GM19455 (cell line): ENCODE measurements at regions not wholly inside any gene's neighbourhood (a gene's known extent, or its start where the extent isn't known, plus 50 kb on each side); places are given as distances from the start of the nearest gene placed in this dataset.
"Not testable (repeated sequence)": the region's sequence is repeated elsewhere in the genome, so short reads cannot be mapped to it uniquely, and the experiment has no call there.

Experiments
- ATAC-seq: cut with Tn5 transposase; IDR thresholded peaks from one replicate; pipeline ENCODE4 v1.9.1; 2021; ENCODE audit not compliant: unreplicated experiment

GRCh38 chr4:67412153-67412712, 133.1 kb downstream of the CENPC start:
- ATAC-seq, result not testable (repeated sequence)

- no peak for ATAC-seq
Observed at GRCh38 chr4:67403342-67403741, 142.0 kb downstream of the CENPC start.

DNA sequence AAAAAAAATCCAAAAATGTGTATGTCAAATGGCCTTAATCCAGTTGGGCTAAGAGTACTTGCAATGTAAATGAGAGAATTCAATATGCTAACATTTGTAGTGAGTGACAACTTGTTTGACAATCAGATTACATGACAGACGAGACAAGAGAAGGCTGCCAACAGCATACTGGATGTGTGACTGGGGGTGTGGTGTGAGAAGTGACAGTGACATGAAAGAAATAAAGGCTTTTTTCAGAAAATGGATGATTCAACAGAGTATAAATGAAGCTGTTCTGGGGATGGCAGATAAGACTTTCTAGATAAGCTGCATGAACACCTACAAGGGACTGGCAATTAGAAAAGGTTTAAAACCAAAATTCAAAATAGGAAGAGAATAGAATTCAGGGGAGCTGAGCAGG, 143.4 kb downstream of the CENPC start:
- ATAC-seq, result no peak

GRCh38 chr4:67397931-67398330, 147.4 kb downstream of the CENPC start:
- no peak for ATAC-seq

DNA sequence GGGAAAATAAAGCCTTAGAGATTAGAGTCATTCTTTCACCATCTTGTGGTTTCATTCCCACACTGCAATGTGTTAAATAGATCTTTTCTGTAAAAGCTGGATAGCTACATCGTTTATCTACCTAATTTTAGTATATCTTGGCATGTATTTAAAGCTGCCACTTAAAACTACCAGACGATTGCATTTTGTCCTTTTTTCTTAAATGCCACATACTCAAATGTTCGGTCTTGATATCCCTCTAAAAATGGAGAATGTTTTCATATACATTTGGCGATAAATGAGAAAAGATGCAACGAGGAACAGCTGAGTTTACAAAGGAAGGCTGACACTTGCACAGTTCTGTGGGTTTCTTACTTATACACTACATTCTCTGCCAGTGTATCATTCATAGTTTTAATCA, 148.3 kb downstream of the CENPC start:
- ATAC-seq, result no peak

DNA sequence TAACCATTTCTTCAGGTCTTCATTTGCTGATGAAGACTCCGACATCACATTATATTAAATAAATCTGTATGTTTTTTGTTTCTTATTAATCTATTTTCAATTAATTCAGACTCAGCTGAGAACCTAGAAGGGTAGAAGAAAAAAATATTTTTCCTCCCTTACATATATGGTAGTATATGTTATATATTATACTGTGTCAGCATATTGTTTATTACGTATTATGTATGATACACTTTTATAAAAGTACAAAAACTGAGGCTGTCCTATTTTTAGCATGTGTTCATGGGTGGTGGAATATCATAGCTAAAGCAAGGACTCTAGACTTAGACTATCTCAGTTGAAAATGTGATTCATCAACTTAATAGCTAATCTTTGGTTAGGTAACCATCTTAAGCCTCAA, 149.3 kb downstream of the CENPC start:
- ATAC-seq, result no peak

- ATAC-seq, result no peak
Observed at GRCh38 chr4:67394879-67395278, 150.4 kb downstream of the CENPC start.

- ATAC-seq, result no peak
Observed at GRCh38 chr4:67393699-67394281, 151.5 kb downstream of the CENPC start.

DNA sequence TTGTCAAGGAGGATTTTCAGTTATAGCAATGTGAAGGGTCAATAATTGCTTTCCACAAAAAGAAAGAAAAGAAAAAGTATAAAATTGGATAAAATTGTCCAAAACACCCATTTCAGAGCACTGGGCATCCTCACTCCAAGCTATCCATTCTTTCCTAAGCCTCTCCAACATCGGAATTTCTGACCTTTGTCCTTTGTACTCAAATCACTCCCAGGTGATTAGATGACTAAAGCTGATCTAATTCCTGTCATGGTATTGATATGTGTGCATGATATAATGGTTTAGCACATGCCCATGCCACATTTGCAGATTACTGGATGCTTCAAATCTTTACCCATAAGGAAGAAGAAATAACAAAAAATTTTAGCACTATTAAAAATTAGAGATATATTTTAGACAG, 152.3 kb downstream of the CENPC start:
- no peak for ATAC-seq

DNA sequence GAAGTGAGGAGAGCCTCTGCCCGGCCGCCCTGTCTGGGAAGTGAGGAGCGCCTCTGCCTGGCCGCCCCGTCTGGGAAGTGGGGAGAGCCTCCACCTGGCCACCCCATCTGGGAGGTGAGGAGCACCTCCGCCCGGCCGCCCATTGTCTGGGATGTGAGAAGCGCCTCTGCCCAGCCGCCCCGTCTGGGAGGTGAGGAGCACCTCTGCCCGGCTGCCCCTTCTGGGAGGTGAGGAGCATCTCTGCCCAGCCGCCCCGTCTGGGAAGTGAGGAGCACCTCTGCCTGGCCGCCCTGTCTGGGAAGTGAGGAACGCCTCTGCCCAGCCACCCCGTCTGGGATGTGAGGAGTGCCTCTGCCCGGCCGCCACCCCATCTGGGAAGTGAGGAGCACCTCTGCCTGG, 163.9 kb downstream of the CENPC start:
- not testable (repeated sequence) for ATAC-seq

- not testable (repeated sequence) for ATAC-seq
Observed at GRCh38 chr4:67380702-67381405, 164.4 kb downstream of the CENPC start.

- no peak for ATAC-seq
Observed at GRCh38 chr4:67380154-67380553, 165.1 kb downstream of the CENPC start.

GRCh38 chr4:67375291-67375690, 170.0 kb downstream of the CENPC start:
- no peak for ATAC-seq

- ATAC-seq, result no peak
Observed at GRCh38 chr4:67371615-67372014, 173.7 kb downstream of the CENPC start.

- ATAC-seq, result no peak
Observed at GRCh38 chr4:67366311-67366861, 178.9 kb downstream of the CENPC start.

DNA sequence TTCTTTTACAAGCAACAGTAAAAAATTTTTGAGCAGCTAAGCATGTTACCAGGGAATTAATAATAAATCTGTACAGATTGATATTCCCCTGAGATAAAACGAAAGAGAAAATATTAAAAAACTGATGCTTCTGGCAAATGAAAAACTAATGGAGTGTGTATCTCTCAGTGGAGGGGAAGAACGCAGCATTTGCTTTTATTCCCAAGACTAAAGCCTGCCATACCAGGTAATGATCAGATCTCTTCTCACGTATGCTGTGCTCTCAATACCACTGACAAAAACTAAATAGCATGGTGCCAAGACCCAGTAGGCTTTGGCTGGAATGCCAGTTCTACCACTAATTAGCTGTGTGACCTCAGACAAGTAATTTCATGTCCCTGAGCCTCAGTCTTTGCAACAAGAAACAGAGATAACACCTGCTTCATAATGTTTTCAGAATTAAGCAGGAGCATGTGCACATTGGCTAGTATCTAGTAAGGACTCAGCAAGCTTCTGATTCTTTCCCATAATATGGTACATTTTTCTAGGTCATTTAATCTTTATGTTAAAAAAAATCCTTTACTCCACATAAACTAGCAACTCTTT, 179.6 kb downstream of the CENPC start:
- ATAC-seq, result no peak

- ATAC-seq, result no peak
Observed at GRCh38 chr4:67355806-67356205, 189.5 kb downstream of the CENPC start.

GRCh38 chr4:67346654-67347053, 198.6 kb downstream of the CENPC start:
- no peak for ATAC-seq

GRCh38 chr4:67344594-67345380, 200.5 kb downstream of the CENPC start:
- ATAC-seq, result no peak

DNA sequence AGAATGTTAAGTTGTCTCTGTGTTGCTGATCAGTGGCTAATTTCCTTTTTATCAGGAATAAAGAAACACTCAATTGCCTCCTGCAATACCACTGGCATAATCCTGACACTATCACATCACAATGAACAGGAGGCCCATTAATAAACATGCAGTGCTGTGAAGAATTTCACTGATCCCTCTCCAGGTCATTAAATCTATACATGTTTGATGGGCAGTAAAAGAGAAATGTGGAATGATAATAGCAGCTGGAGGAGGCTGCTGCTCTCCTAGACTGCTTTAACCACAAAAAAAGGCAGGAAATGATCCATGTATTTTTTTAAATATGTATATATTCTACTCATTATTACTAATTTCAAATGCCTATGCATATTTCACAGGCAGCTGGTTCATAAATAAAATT, 202.1 kb downstream of the CENPC start:
- ATAC-seq, result no peak

DNA sequence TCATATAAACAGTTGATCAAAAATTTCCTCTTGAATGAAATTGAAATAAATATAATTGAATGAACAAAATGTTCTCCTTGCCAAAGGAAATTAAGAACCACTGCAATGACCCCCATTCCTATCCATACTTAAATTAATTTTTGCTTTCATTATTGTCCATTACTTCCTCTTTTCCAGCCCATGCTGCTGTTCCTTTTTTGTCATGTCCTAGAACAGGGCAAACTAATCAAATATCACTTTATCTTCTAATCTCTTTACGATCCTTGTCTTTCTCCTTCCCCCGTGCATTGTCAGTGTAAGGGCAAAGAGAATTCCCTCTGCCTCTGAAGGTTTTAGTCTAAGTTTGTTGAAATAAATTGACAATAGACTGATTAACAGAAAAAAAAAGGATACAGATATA, 203.0 kb downstream of the CENPC start:
- no peak for ATAC-seq
